HEK293 (cell line): ENCODE measurements at regions not wholly inside any gene's neighbourhood (a gene's known extent, or its start where the extent isn't known, plus 50 kb on each side); places are given as distances from the start of the nearest gene placed in this dataset.

Experiments
- CTCF ChIP-seq: fragments of 450-650 bp; formaldehyde crosslinking; IDR thresholded peaks from 2 replicates; pipeline ENCODE4 v1.5.1; 2016; ENCODE audit warnings: missing biosample characterization, missing genetic modification characterization
- GLIS2 ChIP-seq: fragments of 450-650 bp; formaldehyde crosslinking; IDR thresholded peaks from 2 replicates; pipeline ENCODE4 v1.5.1; 2016; ENCODE audit warnings: missing biosample characterization, missing genetic modification characterization
- ZBTB26 ChIP-seq: fragments of 450-650 bp; formaldehyde crosslinking; optimal IDR thresholded peaks from 2 replicates; pipeline ENCODE3; 2016; ENCODE audit warnings: missing biosample characterization, mild to moderate bottlenecking, missing genetic modification characterization

- no peak for TF ChIP-seq CTCF (tag by site-specific recombination)
- no peak for TF ChIP-seq ZBTB26
- TF ChIP-seq GLIS2 (tag by site-specific recombination) = no peak
Observed at GRCh38 chrX:132561974-132562373, 73.1 kb upstream of the MBNL3 start.
